ENCODE measurements at regions not wholly inside any gene's neighbourhood (a gene's known extent, or its start where the extent isn't known, plus 50 kb on each side); places are given as distances from the start of the nearest gene placed in this dataset.

DNA sequence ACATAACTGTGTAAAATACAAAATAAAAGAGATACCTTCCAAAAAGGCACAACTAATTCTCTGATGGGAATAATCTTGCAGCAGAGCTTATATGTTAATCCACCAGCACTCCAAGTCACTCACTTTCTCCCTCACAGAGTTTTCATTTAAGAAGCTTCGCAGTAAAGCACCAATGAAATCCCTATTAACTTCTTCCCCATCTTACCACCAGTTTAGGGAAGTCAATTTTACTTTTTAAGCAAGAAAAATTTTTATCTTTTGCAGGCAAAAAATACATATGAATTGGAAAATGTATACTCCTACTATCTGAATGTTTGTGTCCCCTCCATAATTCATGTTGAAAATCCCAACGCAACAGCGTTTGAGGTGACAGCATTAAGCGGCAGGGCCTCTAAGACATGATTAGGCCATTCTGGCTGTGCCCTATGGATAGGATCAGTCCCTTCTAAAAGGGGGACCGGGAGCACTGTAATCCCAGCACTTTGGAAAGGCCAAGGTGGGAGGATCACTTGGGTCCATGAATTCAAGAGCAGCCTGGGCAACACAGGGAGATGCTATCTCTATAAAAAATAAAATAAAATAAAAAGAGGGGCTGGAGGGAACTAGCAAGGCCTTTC is 435.8 kb downstream of the SHQ1 start:
- dilution Hi-C loops (cut with HindIII; ENCODE audit: low sequenced_read_pairs, unreplicated experiment) (no loop called here), in situ Hi-C loops (cut with MboI; ENCODE audit: low sequenced_read_pairs) (no loop called here), intact Hi-C loops (cut with micrococcal nuclease) (no loop called here)
- Histone ChIP-seq H3K27me3 (ENCODE audit: control insufficient read depth, insufficient read depth, low read length) (no peaks in the 10 kb centered on the region), H3K4me1 (ENCODE audit: control insufficient read depth, insufficient read depth, low read length) (peaks cover 9% of the 10 kb centered on the region), H3K27ac (ENCODE audit: insufficient read depth, low read length) (no peak overlapping the region), H4K8ac (ENCODE audit: low read depth in 2 of 2, low read length in 2 of 2) (no peak overlapping the region), H3K9ac (ENCODE audit: low read depth, low read length) (no peak overlapping the region), H2BK20ac (ENCODE audit: low read depth, low read length) (no peak overlapping the region), H3K4me2 (ENCODE audit: low read depth, low read length) (no peak overlapping the region), H3K23ac (ENCODE audit: low read depth, low read length) (no peak overlapping the region), H2AK5ac (ENCODE audit: low read depth, low read length) (no peak overlapping the region), H4K91ac (ENCODE audit: insufficient read depth, low read depth, low read length) (no peak overlapping the region), H3K79me1 (ENCODE audit: low read depth in 1 of 2, low read length in 2 of 2) (peaks cover 30 to 66% of the 10 kb centered on the region in 2 experiments), H3K9me1 (ENCODE audit: insufficient read depth, low read length) (peaks cover 8% of the 10 kb centered on the region), H4K20me1 (ENCODE audit: insufficient read depth, low read length) (peaks cover 83% of the 10 kb centered on the region), H3K9me3 (ENCODE audit: control insufficient read depth, insufficient read depth, low read length) (no peaks in the 10 kb centered on the region), H2BK5ac (ENCODE audit: low read depth, low read length, poor library complexity, severe bottlenecking) (no peak overlapping the region), H3K56ac (ENCODE audit: extremely low read depth, insufficient read depth, low read length) (no peak overlapping the region), H2AFZ (replicated peaks; ENCODE audit: low read length, poor library complexity) (no peak overlapping the region), H4K5ac (ENCODE audit: low read depth, low read length) (no peak overlapping the region), H3K4me3 (ENCODE audit: insufficient read depth, low read depth, low read length) (no peak overlapping the region), H2BK120ac (ENCODE audit: low read depth, low read length) (no peak overlapping the region), H3K14ac (replicated peaks; ENCODE audit: low read depth, low read length) (no peak overlapping the region), H2BK15ac (ENCODE audit: low read depth, low read length) (no peak overlapping the region), H2AK9ac (replicated peaks; ENCODE audit: low read depth, low read length, poor library complexity) (no peak overlapping the region), H3K18ac (ENCODE audit: low read depth, low read length) (no peak overlapping the region), H3K36me3 (ENCODE audit: control insufficient read depth, insufficient read depth, low read length) (no peaks in the 10 kb centered on the region), H3K4ac (ENCODE audit: low read depth, low read length) (no peak overlapping the region)
- ChIA-PET CTCF (interaction anchor here (0.6 to 1.6 kb wide), 2 partner anchors 9 to 13 kb away, joined by 3 read pairs; no protein-coding TSS in a partner anchor), POLR2A (ENCODE audit: unreplicated experiment) (no interaction called here)
- no peak for ATAC-seq (ENCODE audit: low read depth)
- TF ChIP-seq RFX5 (IDR thresholded peaks at IDR 0.05; ENCODE audit: low read depth, low read length) (no peak), RCOR1 (IDR thresholded peaks at IDR 0.05; ENCODE audit: insufficient replicate concordance, low read length) (no peak), CEBPB (IDR thresholded peaks at IDR 0.05; ENCODE audit: low read depth, low read length) (no peak), MXI1 (IDR thresholded peaks at IDR 0.05; ENCODE audit: borderline replicate concordance, low read depth, low read length) (no peak), MAZ (IDR thresholded peaks at IDR 0.05; ENCODE audit: borderline replicate concordance, low read depth, low read length) (no peak), SMC3 (IDR thresholded peaks at IDR 0.05; ENCODE audit: low read depth, low read length) (no peak), NFE2L2 (IDR thresholded peaks at IDR 0.05; ENCODE audit: low read depth, low read length) (no peak), MAFK (IDR thresholded peaks at IDR 0.05; ENCODE audit: low read depth, low read length) (no peak), FOS (IDR thresholded peaks at IDR 0.05; ENCODE audit: low read depth, low read length) (no peak), ELK1 (IDR thresholded peaks at IDR 0.05; ENCODE audit: borderline replicate concordance, low read depth, low read length) (no peak), USF2 (IDR thresholded peaks at IDR 0.05; ENCODE audit: low read depth, low read length) (no peak), RAD21 (IDR thresholded peaks at IDR 0.05; ENCODE audit: low read length) (no peak), BHLHE40 (IDR thresholded peaks at IDR 0.05; ENCODE audit: low read depth, low read length) (no peak)
- no TSS peak for BruUV-seq (replicated peaks)
- DNase-seq: no peak
- WGBS, 2 experiments (ENCODE audit: extremely low coverage in 2 of 2, insufficient read length in 1 of 2): no CpG with 5 or more reads among the region's 5 CpGs

Data from IMR-90 (cell line).